ENCODE measurements at regions not wholly inside any gene's neighbourhood (a gene's known extent, or its start where the extent isn't known, plus 50 kb on each side); places are given as distances from the start of the nearest gene placed in this dataset.

DNA sequence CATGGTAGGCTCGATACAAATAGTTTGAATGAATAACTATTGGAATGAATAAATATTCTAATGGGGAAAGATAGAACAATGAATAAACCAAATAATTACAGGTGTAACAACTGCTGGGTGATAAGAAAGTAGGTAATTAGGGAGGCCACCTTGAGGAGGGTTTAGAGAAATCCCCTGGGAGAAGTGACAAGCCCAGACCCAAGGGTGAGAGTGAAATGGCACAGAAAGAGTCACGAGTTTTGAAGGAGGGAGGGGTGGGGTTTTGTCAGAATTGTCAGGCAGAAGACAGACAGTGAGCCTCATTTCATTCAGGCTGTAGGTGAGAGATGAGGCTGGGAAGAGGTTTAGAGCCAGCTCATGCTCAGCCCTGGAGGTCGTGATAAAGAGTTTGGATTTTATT lies 71.6 kb upstream of the L3MBTL4 start:
- TF ChIP-seq, protein P1, sequence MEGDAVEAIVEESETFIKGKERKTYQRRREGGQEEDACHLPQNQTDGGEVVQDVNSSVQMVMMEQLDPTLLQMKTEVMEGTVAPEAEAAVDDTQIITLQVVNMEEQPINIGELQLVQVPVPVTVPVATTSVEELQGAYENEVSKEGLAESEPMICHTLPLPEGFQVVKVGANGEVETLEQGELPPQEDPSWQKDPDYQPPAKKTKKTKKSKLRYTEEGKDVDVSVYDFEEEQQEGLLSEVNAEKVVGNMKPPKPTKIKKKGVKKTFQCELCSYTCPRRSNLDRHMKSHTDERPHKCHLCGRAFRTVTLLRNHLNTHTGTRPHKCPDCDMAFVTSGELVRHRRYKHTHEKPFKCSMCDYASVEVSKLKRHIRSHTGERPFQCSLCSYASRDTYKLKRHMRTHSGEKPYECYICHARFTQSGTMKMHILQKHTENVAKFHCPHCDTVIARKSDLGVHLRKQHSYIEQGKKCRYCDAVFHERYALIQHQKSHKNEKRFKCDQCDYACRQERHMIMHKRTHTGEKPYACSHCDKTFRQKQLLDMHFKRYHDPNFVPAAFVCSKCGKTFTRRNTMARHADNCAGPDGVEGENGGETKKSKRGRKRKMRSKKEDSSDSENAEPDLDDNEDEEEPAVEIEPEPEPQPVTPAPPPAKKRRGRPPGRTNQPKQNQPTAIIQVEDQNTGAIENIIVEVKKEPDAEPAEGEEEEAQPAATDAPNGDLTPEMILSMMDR (conservative IDR thresholded peaks at IDR 0.05), result no peak
- no peak for TF ChIP-seq ZFX (IDR thresholded peaks at IDR 0.05)
- H3K27ac ChIP-seq, result no peak overlapping the region

DNA sequence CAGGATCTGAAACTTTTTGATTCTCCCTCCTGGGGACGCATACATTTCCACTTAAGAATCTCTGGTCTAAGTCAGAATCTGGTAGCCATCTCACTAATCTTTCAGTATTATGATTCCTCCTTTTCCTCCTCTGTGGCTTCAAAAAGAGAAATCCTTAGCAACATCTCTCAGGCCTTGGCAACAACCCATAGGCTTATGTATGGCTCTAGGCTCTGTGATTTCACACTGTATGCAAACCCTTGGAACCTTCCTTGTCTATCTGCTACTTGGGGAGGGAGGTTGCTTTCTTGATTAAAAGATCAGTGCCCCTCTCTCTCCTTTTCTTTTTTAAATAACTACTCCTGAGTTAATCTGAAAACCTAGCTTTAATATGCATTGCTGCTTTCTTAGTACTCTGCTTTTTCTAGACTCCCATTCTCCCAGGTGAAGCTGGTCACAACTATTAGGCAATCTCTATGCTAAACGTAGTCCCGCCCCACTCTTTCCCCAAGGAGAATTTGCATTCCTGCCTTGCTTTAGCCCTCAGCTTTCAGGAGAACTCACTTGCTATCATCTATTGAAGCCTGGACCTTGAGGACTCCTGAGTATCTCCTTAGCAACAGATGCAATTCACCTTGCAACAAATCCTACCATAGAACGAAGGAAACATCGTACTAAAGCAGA lies 72.2 kb upstream of the L3MBTL4 start:
- TF ChIP-seq, protein P1 (conservative IDR thresholded peaks at IDR 0.05), result no peak
- no peak for TF ChIP-seq ZFX (IDR thresholded peaks at IDR 0.05)
- H3K27ac ChIP-seq, result no peak overlapping the region

DNA sequence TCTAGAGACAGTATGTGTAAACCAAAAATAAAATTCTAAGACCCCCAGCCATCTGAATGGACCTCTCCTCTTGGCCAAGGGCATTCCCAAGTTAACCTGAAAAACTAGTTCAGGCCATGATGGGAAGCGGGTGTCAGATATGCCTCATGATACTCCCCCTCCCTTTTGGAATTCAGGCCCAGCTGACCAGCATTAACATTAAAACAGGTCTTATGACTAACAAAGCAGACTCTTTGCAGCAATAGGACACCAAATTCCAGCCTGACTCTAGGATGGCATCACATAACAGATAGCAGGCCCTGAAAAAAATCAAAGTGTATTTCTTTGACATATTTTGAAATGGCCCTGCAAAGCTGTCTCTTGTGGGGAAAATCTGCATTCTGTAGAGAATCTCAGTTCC lies 73.3 kb upstream of the L3MBTL4 start:
- TF ChIP-seq, protein P1 (conservative IDR thresholded peaks at IDR 0.05), result no peak
- TF ChIP-seq ZFX (IDR thresholded peaks at IDR 0.05), result no peak
- no peak overlapping the region for H3K27ac ChIP-seq

DNA sequence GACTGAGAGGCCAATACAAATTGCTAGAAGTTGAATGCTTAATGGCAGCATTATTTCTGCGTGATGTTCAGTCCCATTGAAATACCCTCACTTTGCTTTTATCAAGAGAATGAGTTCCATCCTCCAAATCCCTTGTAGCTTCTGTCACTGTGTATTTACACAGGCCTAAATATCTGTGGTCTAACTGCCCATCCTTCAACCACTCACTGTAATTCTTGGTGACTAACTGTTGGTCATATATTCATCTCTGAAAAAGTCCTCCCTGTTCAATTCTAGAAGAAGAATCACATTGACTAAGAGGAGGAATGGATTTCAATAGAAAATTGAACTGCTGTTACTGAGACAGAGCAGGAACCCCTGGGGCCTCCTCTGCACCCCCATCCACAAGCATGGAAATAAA lies 74.2 kb upstream of the L3MBTL4 start:
- no peak overlapping the region for H3K27ac ChIP-seq
- TF ChIP-seq ZFX (IDR thresholded peaks at IDR 0.05), result no peak
- TF ChIP-seq, protein P1 (conservative IDR thresholded peaks at IDR 0.05), result no peak

DNA sequence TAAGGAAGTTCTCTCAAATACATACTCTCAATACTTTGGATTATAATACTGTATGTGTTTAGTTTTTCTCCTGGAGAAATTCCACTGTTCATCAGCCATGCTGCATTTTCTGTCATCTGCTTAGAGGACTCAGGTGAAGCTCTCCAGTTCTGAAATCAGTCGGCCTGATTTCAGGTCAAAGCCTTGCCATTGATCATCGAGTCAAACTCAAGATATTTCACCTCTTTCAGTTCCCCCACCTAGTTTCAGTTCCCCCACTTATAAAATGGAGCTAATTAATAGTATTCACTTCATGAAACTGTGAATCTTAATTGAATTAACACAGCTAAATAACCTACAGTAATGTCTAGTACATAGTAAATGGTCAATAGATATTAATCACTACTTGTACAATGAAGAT lies 75.3 kb upstream of the L3MBTL4 start:
- no peak overlapping the region for H3K27ac ChIP-seq
- TF ChIP-seq ZFX (IDR thresholded peaks at IDR 0.05), result no peak
- TF ChIP-seq, protein P1 (conservative IDR thresholded peaks at IDR 0.05), result no peak

DNA sequence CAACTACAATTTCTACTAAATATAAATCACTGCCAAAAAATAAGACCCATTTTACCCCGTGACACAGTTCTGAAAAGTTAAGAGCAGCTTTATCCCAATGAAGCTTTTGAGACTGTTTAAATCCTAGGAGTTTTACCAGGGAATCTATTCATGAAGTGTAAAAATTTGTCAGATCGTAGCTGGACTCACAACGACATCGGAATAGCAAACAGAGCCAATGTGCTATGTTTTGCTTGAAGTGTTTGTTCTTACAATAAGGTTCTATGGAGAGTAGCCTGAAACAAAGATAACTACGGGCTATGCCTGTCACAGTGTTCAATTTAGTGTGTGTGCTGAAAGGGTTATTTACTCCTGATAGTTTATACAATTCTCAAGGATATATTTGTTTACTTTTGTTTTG lies 78.5 kb upstream of the L3MBTL4 start:
- no peak for TF ChIP-seq ZFX (IDR thresholded peaks at IDR 0.05)
- TF ChIP-seq, protein P1 (conservative IDR thresholded peaks at IDR 0.05), result no peak

DNA sequence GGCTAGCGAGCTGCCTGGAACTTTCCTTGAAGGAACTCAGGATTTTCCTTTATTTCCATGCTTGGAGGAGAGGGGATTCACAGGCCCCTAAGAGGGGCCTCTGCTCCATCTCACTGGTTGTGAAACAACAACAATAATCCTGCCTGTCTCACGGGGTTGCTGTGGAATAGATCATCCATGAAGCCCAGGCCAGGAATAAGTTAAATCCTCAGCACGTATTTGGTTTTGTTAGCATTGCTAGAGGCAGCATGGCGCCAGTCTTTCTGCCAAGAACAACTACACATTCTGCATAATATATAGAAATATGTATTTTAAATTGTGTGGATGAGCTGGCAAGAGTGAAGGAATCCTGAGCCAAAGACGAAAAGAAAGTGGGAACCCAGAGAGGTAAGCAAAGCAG lies 80.8 kb upstream of the L3MBTL4 start:
- TF ChIP-seq ZFX (IDR thresholded peaks at IDR 0.05), result no peak
- TF ChIP-seq, protein P1 (conservative IDR thresholded peaks at IDR 0.05), result no peak

More for the DNA sequence above, 78.5 kb upstream of the L3MBTL4 start:
- no peak overlapping the region for H3K27ac ChIP-seq

More for the DNA sequence above, 80.8 kb upstream of the L3MBTL4 start:
- no peak overlapping the region for H3K27ac ChIP-seq
